GM06990 (cell line): ENCODE measurements at regions not wholly inside any gene's neighbourhood (a gene's known extent, or its start where the extent isn't known, plus 50 kb on each side); places are given as distances from the start of the nearest gene placed in this dataset.

Experiments
- DNase-seq: peaks from one replicate; pipeline ENCODE4 v3.0.0-alpha.2; 2011; ENCODE audit not compliant: insufficient read length; ENCODE audit errors: extremely low read depth
- H3K27me3 ChIP-seq: replicated peaks from 2 replicates; pipeline ENCODE4 v1.6.0; 2011; ENCODE audit warnings: low read length; ENCODE audit not compliant: control insufficient read depth, insufficient read depth
- H3K36me3 ChIP-seq: 2 replicates; pipeline ENCODE4 v1.5.1; 2011; ENCODE audit warnings: low read length; ENCODE audit not compliant: control insufficient read depth, insufficient read depth
- H3K4me3 ChIP-seq: replicated peaks from 2 replicates; pipeline ENCODE4 v1.5.1; 2011; ENCODE audit warnings: low read depth, mild to moderate bottlenecking, control low read depth, low read length
- CTCF ChIP-seq: IDR thresholded peaks from 2 replicates; pipeline ENCODE4 v1.5.1; 2011; ENCODE audit warnings: low read length, control low read depth, mild to moderate bottlenecking, inconsistent platforms; ENCODE audit not compliant: insufficient read depth, poor library complexity, severe bottlenecking

GRCh38 chr11:109148669-109149068 lies 273.3 kb upstream of the C11orf87 start:
- no peak for DNase-seq
- no peak overlapping the region for H3K4me3 ChIP-seq
- no peaks in the 10 kb centered on the region for H3K36me3 ChIP-seq
- TF ChIP-seq CTCF = no peak
- no peaks in the 10 kb centered on the region for H3K27me3 ChIP-seq

GRCh38 chr11:109150581-109150980 lies 271.4 kb upstream of the C11orf87 start:
- TF ChIP-seq CTCF = no peak

GRCh38 chr11:109153836-109154235 lies 268.2 kb upstream of the C11orf87 start:
- Histone ChIP-seq H3K4me3 (no peak overlapping the region), H3K36me3 (no peaks in the 10 kb centered on the region), H3K27me3 (no peaks in the 10 kb centered on the region)
- TF ChIP-seq CTCF = no peak
- no peak for DNase-seq

More at GRCh38 chr11:109150581-109150980, 271.4 kb upstream of the C11orf87 start:
- H3K27me3 ChIP-seq = no peaks in the 10 kb centered on the region
- H3K36me3 ChIP-seq = no peaks in the 10 kb centered on the region
- DNase-seq = no peak
- no peak overlapping the region for H3K4me3 ChIP-seq

GRCh38 chr11:109155291-109155690 lies 266.7 kb upstream of the C11orf87 start:
- TF ChIP-seq CTCF = no peak
- Histone ChIP-seq H3K36me3 (no peaks in the 10 kb centered on the region), H3K4me3 (no peak overlapping the region), H3K27me3 (no peaks in the 10 kb centered on the region)
- no peak for DNase-seq

GRCh38 chr11:109165035-109165434 lies 257.0 kb upstream of the C11orf87 start:
- Histone ChIP-seq H3K4me3 (no peak overlapping the region), H3K27me3 (no peaks in the 10 kb centered on the region), H3K36me3 (no peaks in the 10 kb centered on the region)
- no peak for DNase-seq
- no peak for TF ChIP-seq CTCF

- H3K36me3 ChIP-seq = no peaks in the 10 kb centered on the region
- TF ChIP-seq CTCF = no peak
- H3K27me3 ChIP-seq = no peaks in the 10 kb centered on the region
- DNase-seq = no peak
- no peak overlapping the region for H3K4me3 ChIP-seq
These were observed 255.5 kb upstream of the C11orf87 start for GRCh38 chr11:109166441-109166840.
